HCT116 (cell line): ENCODE measurements at regions not wholly inside any gene's neighbourhood (a gene's known extent, or its start where the extent isn't known, plus 50 kb on each side); places are given as distances from the start of the nearest gene placed in this dataset.

Experiments
- ATAC-seq: fragments of 200-7000 bp; cut with Tn5 transposase; 2 replicates; pipeline ENCODE4 v1.9.1; 2020; ENCODE audit warnings: mild to moderate bottlenecking, moderate library complexity
- BruUV-seq: library from RNA; stranded (reverse); fragments of 400-500 nt; replicated peaks from 2 replicates; lab custom pipeline; 2021; lab: Mats Ljungman, UMichigan
- CTCF ChIA-PET: fragments of 300-600 bp; sonication (Branson Sonifier 250); formaldehyde crosslinking; loops from one replicate; lab custom pipeline; 2021; ENCODE audit warnings: antibody characterized with exemption; lab: Charles Lee
- POLR2A ChIA-PET: fragments of 300-600, 350-600 bp; sonication (Branson Sonifier 250); formaldehyde crosslinking; loops from one replicate; lab custom pipeline; 2021; ENCODE audit warnings: antibody characterized with exemption; lab: Charles Lee
- RAD21 ChIA-PET, 2 experiments: fragments of 300-600 bp; sonication (Branson Sonifier 250); formaldehyde crosslinking; loops; one replicate each; lab custom pipeline; 2023; ENCODE audit warnings: low total read pairs in 2 of 2; ENCODE audit not compliant: uncharacterized antibody in 2 of 2, unreplicated experiment in 2 of 2, low non-redundant PET in 1 of 2; lab: Charles Lee
- DNase-seq: peaks from one replicate; pipeline ENCODE4 v3.0.0-alpha.2; 2010; ENCODE audit warnings: low read depth, low spot score
- H2AFZ ChIP-seq: fragments of 200-600 bp; shearing (Covaris generic), sonication (generic); 2 replicates; pipeline ENCODE4 v1.6.1; 2017; ENCODE audit warnings: low read depth, mixed run types, mixed read lengths, antibody characterized with exemption, low read length; ENCODE audit not compliant: poor library complexity, severe bottlenecking
- H3K27ac ChIP-seq: 2 replicates; pipeline ENCODE4 v1.5.1; 2012; ENCODE audit warnings: low read depth, low read length
- H3K27me3 ChIP-seq: fragments of 200-600 bp; sonication (generic); 2 replicates; pipeline ENCODE4 v1.6.1; 2016; ENCODE audit warnings: mixed run types, low read length, mixed read lengths; ENCODE audit not compliant: insufficient read depth
- H3K36me3 ChIP-seq, 2 experiments: fragments of 200-500 bp in 1 of 2; fragments of 200-600 bp in 1 of 2; sonication (Bioruptor generic) in 1 of 2; sonication (generic) in 1 of 2; 2 replicates each; pipeline versions ENCODE4 v1.5.1 to v1.6.1; 2014 to 2016; ENCODE audit warnings: low read length in 2 of 2, inconsistent platforms in 1 of 2, mixed read lengths in 1 of 2, mixed run types in 1 of 2; ENCODE audit not compliant: insufficient read depth in 2 of 2, control insufficient read depth in 1 of 2
- H3K4me1 ChIP-seq, 2 experiments: fragments of 200-600 bp in 1 of 2; sonication (generic) in 1 of 2; 2 replicates each; pipeline versions ENCODE4 v1.5.1 to v1.6.1; 2012 to 2017; ENCODE audit warnings: low read length in 2 of 2, inconsistent platforms in 1 of 2, mild to moderate bottlenecking in 1 of 2, mixed read lengths in 1 of 2, mixed run types in 1 of 2, moderate library complexity in 1 of 2; ENCODE audit not compliant: insufficient read depth in 2 of 2, control insufficient read depth in 1 of 2
- H3K4me2 ChIP-seq: fragments of 200-600 bp; sonication (generic); 2 replicates; pipeline ENCODE4 v1.6.1; 2017; ENCODE audit warnings: mixed run types, low read length, mixed read lengths
- H3K4me3 ChIP-seq, 2 experiments: fragments of 200-600 bp in 1 of 2; sonication (generic) in 1 of 2; replicated peaks in 1 of 2; 2 replicates each; pipeline ENCODE4 v1.5.1; 2011 to 2016; ENCODE audit warnings: low read length in 2 of 2, control low read depth in 1 of 2, low read depth in 1 of 2, mild to moderate bottlenecking in 1 of 2, mixed read lengths in 1 of 2, mixed run types in 1 of 2
- H3K79me2 ChIP-seq: fragments of 200-600 bp; sonication (generic); 2 replicates; pipeline ENCODE4 v1.6.1; 2017; ENCODE audit warnings: mild to moderate bottlenecking, mixed run types, low read length, moderate library complexity, mixed read lengths; ENCODE audit not compliant: insufficient read depth
- H3K9ac ChIP-seq: fragments of 200-600 bp; sonication (generic); 2 replicates; pipeline ENCODE4 v1.6.1; 2016; ENCODE audit warnings: low read length, mixed read lengths
- H3K9me2 ChIP-seq: fragments of 200-600 bp; sonication (generic), shearing (Covaris generic); 2 replicates; pipeline ENCODE4 v1.6.1; 2017; ENCODE audit warnings: mixed run types, mild to moderate bottlenecking, moderate library complexity; ENCODE audit not compliant: insufficient read depth
- H3K9me3 ChIP-seq, 2 experiments: fragments of 200-500 bp in 1 of 2; fragments of 200-600 bp in 1 of 2; sonication (Bioruptor generic) in 1 of 2; sonication (generic) in 1 of 2; 2 replicates each; pipeline ENCODE4 v1.6.1; 2014 to 2017; ENCODE audit warnings: low read length in 2 of 2, mixed read lengths in 2 of 2, inconsistent platforms in 1 of 2, low read depth in 1 of 2, mild to moderate bottlenecking in 1 of 2, mixed run types in 1 of 2, moderate library complexity in 1 of 2; ENCODE audit not compliant: control insufficient read depth in 1 of 2, insufficient read depth in 1 of 2
- H4K20me1 ChIP-seq: fragments of 200-600 bp; sonication (generic), shearing (Covaris generic); 2 replicates; pipeline ENCODE4 v1.6.1; 2017; ENCODE audit warnings: mixed run types, mild to moderate bottlenecking, moderate library complexity; ENCODE audit not compliant: insufficient read depth
- CBX3 ChIP-seq: IDR thresholded peaks from 2 replicates; pipeline ENCODE4 v1.6.1; 2012; ENCODE audit warnings: low read depth
- EGR1 ChIP-seq: IDR thresholded peaks from 2 replicates; pipeline ENCODE4 v1.6.1; 2012; ENCODE audit warnings: low read depth
- EZH2 ChIP-seq: fragments of 200-600 bp; sonication (generic); IDR thresholded peaks from 2 replicates; pipeline ENCODE4 v1.6.1; 2017; ENCODE audit warnings: antibody characterized with exemption, mixed run types
- POLR2AphosphoS5 ChIP-seq: IDR thresholded peaks from 2 replicates; pipeline ENCODE4 v1.6.1; 2011; ENCODE audit warnings: mild to moderate bottlenecking, low read depth, low read length, moderate library complexity
- SRF ChIP-seq: IDR thresholded peaks from 2 replicates; pipeline ENCODE4 v1.6.1; 2012; ENCODE audit warnings: low read depth
- ZBTB33 ChIP-seq: IDR thresholded peaks from 2 replicates; pipeline ENCODE4 v1.6.1; 2011; ENCODE audit warnings: mild to moderate bottlenecking, low read length, moderate library complexity; ENCODE audit not compliant: insufficient replicate concordance; ENCODE audit errors: extremely low read depth
- ZFX ChIP-seq: fragments of 450-650 bp; IDR thresholded peaks from 2 replicates; pipeline ENCODE4 v1.6.1; 2017
- intact Hi-C: fragments of 100-400 bp; cut with micrococcal nuclease; formaldehyde crosslinking; loops from 2 replicates; pipeline ENCODE4 v1.10.0; 2022
- TF ChIP-seq, protein P1 (sequence below), 3 experiments: fragments of 200-600 bp in 1 of 3; sonication (generic) in 1 of 3; IDR thresholded peaks in 2 of 3; conservative IDR thresholded peaks in 1 of 3; 2 replicates each; pipeline ENCODE4 v1.5.1; 2012 to 2017; ENCODE audit warnings: low read depth in 2 of 3, low read length in 2 of 3, antibody characterized with exemption in 1 of 3, borderline replicate concordance in 1 of 3, control low read depth in 1 of 3, mild to moderate bottlenecking in 1 of 3, mixed read lengths in 1 of 3, mixed run types in 1 of 3, moderate library complexity in 1 of 3; ENCODE audit not compliant: insufficient read depth in 1 of 3

GRCh38 chr3:82103241-82103640, 341.8 kb upstream of the GBE1 start:
- no peak for ATAC-seq
- H3K79me2 ChIP-seq: no peaks in the 10 kb centered on the region
- H3K27me3 ChIP-seq: no peaks in the 10 kb centered on the region
- H3K36me3 ChIP-seq: no peaks in the 10 kb centered on the region
- no peak for TF ChIP-seq ZFX
- TF ChIP-seq CBX3: no peak
- TF ChIP-seq, protein P1, sequence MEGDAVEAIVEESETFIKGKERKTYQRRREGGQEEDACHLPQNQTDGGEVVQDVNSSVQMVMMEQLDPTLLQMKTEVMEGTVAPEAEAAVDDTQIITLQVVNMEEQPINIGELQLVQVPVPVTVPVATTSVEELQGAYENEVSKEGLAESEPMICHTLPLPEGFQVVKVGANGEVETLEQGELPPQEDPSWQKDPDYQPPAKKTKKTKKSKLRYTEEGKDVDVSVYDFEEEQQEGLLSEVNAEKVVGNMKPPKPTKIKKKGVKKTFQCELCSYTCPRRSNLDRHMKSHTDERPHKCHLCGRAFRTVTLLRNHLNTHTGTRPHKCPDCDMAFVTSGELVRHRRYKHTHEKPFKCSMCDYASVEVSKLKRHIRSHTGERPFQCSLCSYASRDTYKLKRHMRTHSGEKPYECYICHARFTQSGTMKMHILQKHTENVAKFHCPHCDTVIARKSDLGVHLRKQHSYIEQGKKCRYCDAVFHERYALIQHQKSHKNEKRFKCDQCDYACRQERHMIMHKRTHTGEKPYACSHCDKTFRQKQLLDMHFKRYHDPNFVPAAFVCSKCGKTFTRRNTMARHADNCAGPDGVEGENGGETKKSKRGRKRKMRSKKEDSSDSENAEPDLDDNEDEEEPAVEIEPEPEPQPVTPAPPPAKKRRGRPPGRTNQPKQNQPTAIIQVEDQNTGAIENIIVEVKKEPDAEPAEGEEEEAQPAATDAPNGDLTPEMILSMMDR (IDR thresholded peaks at IDR 0.05 in 2 of 3, conservative IDR thresholded peaks at IDR 0.05 in 1 of 3; ENCODE audit: borderline replicate concordance in 1 of 3, insufficient read depth in 1 of 3, low read depth in 2 of 3, low read length in 2 of 3): no peak
- intact Hi-C loops: no loop called here
- no peak for DNase-seq
- H3K9me2 ChIP-seq: no peaks in the 10 kb centered on the region
- no peak overlapping the region for H2AFZ ChIP-seq
- H3K27ac ChIP-seq: no peak overlapping the region
- H3K9me3 ChIP-seq: no peaks in the 10 kb centered on the region
- CTCF ChIA-PET: no interaction called here
- POLR2A ChIA-PET: no interaction called here
- H3K9ac ChIP-seq: no peak overlapping the region
- no peak overlapping the region for H3K4me3 ChIP-seq
- 0 out of 4 replicates have a peak, but pooled peaks cover 0 to 2% of the 10 kb centered on the region in 2 experiments for H3K4me1 ChIP-seq
- BruUV-seq: no TSS peak
- RAD21 ChIA-PET: no interaction called here
- no peaks in the 10 kb centered on the region for H4K20me1 ChIP-seq
- no peak overlapping the region for H3K4me2 ChIP-seq

DNA sequence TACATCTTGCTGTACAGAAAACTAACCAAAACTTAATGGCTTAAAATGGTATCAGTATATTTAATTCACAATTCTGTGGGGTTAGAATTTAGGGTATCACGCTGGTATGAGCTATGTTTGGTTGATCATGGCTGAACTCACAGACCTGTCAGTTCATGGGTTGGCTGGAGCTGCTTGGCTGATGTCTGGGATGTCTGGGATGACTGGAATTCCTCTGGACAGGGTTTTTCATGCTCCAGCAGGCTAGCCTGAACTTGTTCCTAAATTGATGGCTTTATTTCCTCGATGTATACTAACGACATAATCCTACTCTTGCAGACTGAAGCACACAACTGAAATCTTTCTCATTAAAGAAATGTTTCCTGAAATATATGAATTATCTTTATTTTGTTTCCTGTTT, 338.9 kb upstream of the GBE1 start:
- Histone ChIP-seq H3K36me3 (no peaks in the 10 kb centered on the region), H3K4me3 (no peak overlapping the region), H3K27ac (no peak overlapping the region), H3K9me2 (no peaks in the 10 kb centered on the region), H3K9ac (no peak overlapping the region), H3K27me3 (no peaks in the 10 kb centered on the region), H3K79me2 (no peaks in the 10 kb centered on the region), H4K20me1 (0 out of 2 replicates have a peak, but pooled peaks cover under 1% of the 10 kb centered on the region), H3K9me3 (no peaks in the 10 kb centered on the region), H2AFZ (no peak overlapping the region), H3K4me1 (0 out of 4 replicates have a peak, but pooled peaks cover 0 to 2% of the 10 kb centered on the region in 2 experiments), H3K4me2 (no peak overlapping the region)
- TF ChIP-seq CBX3 (no peak), SRF (no peak), EZH2 (no peak), EGR1 (no peak), ZBTB33 (no peak), POLR2AphosphoS5 (no peak)
- ChIA-PET POLR2A (no interaction called here), CTCF (no interaction called here), RAD21 (no interaction called here)
- BruUV-seq: no TSS peak
- no peak for DNase-seq
- no peak for ATAC-seq
- intact Hi-C loops: no loop called here
